ENCODE measurements at regions not wholly inside any gene's neighbourhood (a gene's known extent, or its start where the extent isn't known, plus 50 kb on each side); places are given as distances from the start of the nearest gene placed in this dataset.

DNA sequence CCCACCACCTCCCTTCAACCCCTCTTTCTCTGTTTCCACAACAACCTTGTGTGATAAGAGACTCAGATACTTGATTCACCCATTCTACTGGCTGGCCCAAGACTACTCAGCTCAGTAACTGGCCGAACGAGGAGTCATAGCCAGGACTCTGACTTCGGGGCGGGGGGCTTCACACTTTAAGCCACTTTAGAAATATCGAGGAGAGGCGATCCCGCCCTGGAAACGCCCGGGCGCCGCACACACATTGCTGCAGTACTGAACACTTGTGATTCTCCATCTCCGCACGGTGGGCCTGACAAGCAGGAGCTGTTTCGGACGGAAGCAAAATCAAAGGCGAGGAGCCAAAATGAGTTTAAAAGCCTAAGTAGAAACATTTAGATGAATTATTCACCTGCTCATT is 182.1 kb downstream of the NPHP4 start:
- Histone ChIP-seq H3K9ac (ENCODE audit: low read depth, low read length) (no peak overlapping the region), H3K4me1 (ENCODE audit: insufficient read depth, low read length) (no peaks in the 10 kb centered on the region), H3K27me3 (ENCODE audit: insufficient read depth, low read length, poor library complexity) (no peaks in the 10 kb centered on the region), H2AFZ (ENCODE audit: low read depth, low read length) (no peak overlapping the region), H3K9me3 (ENCODE audit: insufficient read depth, low read length, severe bottlenecking) (no peaks in the 10 kb centered on the region), H3K79me2 (ENCODE audit: insufficient read depth, low read length) (no peaks in the 10 kb centered on the region), H3K4me3 (ENCODE audit: low read depth in 1 of 2, low read length in 2 of 2) (no peak overlapping the region), H3K27ac (ENCODE audit: low read length) (no peak overlapping the region), H4K20me1 (ENCODE audit: insufficient read depth, low read length) (no peaks in the 10 kb centered on the region), H3K36me3 (ENCODE audit: insufficient read depth, low read length) (no peaks in the 10 kb centered on the region), H3K4me2 (ENCODE audit: insufficient read depth, low read length) (no peak overlapping the region)
- ATAC-seq (ENCODE audit: insufficient read depth, low read depth) (no peak), DNase-seq (no peak)
- TF ChIP-seq EZH2 (IDR thresholded peaks at IDR 0.05; ENCODE audit: borderline replicate concordance, low read depth, low read length, severe bottlenecking): no peak
- TF ChIP-seq, protein P1, sequence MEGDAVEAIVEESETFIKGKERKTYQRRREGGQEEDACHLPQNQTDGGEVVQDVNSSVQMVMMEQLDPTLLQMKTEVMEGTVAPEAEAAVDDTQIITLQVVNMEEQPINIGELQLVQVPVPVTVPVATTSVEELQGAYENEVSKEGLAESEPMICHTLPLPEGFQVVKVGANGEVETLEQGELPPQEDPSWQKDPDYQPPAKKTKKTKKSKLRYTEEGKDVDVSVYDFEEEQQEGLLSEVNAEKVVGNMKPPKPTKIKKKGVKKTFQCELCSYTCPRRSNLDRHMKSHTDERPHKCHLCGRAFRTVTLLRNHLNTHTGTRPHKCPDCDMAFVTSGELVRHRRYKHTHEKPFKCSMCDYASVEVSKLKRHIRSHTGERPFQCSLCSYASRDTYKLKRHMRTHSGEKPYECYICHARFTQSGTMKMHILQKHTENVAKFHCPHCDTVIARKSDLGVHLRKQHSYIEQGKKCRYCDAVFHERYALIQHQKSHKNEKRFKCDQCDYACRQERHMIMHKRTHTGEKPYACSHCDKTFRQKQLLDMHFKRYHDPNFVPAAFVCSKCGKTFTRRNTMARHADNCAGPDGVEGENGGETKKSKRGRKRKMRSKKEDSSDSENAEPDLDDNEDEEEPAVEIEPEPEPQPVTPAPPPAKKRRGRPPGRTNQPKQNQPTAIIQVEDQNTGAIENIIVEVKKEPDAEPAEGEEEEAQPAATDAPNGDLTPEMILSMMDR (IDR thresholded peaks at IDR 0.05; ENCODE audit: borderline replicate concordance, extremely low read depth, low read length, poor library complexity, severe bottlenecking): no peak

DNA sequence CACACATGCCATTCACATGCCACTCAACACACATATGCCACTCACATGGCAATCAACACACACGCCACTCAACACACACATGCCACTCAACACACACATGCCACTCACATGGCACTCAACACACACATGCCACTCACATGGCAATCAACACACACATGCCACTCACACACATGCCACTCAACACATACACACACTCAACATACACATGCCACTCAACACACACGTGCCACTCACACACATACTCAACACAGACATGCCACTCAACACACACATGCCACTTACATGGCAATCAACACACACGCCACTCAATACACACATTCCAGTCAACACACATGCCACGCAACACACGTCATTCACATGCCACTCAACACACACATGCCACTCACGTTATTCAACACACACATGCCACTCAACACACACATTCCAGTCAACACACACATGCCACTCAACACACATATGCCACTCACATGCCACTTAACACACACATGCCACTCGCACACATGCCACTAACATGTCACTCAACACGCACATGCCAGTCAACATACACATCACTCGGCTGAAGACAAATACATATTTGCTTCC is 182.9 kb downstream of the NPHP4 start:
- no peaks in the 10 kb centered on the region for H3K9me3 ChIP-seq (ENCODE audit: insufficient read depth, low read length, severe bottlenecking)
- H3K79me2 ChIP-seq (ENCODE audit: insufficient read depth, low read length): no peaks in the 10 kb centered on the region
- no peaks in the 10 kb centered on the region for H4K20me1 ChIP-seq (ENCODE audit: insufficient read depth, low read length)
- H3K4me3 ChIP-seq (ENCODE audit: low read depth in 1 of 2, low read length in 2 of 2): no peak overlapping the region
- no peak overlapping the region for H3K27ac ChIP-seq (ENCODE audit: low read length)
- no peak for TF ChIP-seq EZH2 (IDR thresholded peaks at IDR 0.05; ENCODE audit: borderline replicate concordance, low read depth, low read length, severe bottlenecking)
- TF ChIP-seq, protein P1 (IDR thresholded peaks at IDR 0.05; ENCODE audit: borderline replicate concordance, extremely low read depth, low read length, poor library complexity, severe bottlenecking): no peak
- no peaks in the 10 kb centered on the region for H3K4me1 ChIP-seq (ENCODE audit: insufficient read depth, low read length)
- DNase-seq (no peak), ATAC-seq (ENCODE audit: insufficient read depth, low read depth) (no peak)
- no peak overlapping the region for H2AFZ ChIP-seq (ENCODE audit: low read depth, low read length)
- H3K27me3 ChIP-seq (ENCODE audit: insufficient read depth, low read length, poor library complexity): no peaks in the 10 kb centered on the region
- H3K36me3 ChIP-seq (ENCODE audit: insufficient read depth, low read length): no peaks in the 10 kb centered on the region
- no peak overlapping the region for H3K9ac ChIP-seq (ENCODE audit: low read depth, low read length)
- no peak overlapping the region for H3K4me2 ChIP-seq (ENCODE audit: insufficient read depth, low read length)

- Histone ChIP-seq H3K9me3 (ENCODE audit: insufficient read depth, low read length, severe bottlenecking) (no peaks in the 10 kb centered on the region), H3K27ac (ENCODE audit: low read length) (no peak overlapping the region), H3K4me3 (ENCODE audit: low read depth in 1 of 2, low read length in 2 of 2) (no peak overlapping the region), H3K36me3 (ENCODE audit: insufficient read depth, low read length) (no peaks in the 10 kb centered on the region), H3K9ac (ENCODE audit: low read depth, low read length) (no peak overlapping the region), H3K4me2 (ENCODE audit: insufficient read depth, low read length) (no peak overlapping the region), H2AFZ (ENCODE audit: low read depth, low read length) (no peak overlapping the region), H3K79me2 (ENCODE audit: insufficient read depth, low read length) (no peaks in the 10 kb centered on the region), H3K4me1 (ENCODE audit: insufficient read depth, low read length) (no peaks in the 10 kb centered on the region), H3K27me3 (ENCODE audit: insufficient read depth, low read length, poor library complexity) (no peaks in the 10 kb centered on the region), H4K20me1 (ENCODE audit: insufficient read depth, low read length) (no peaks in the 10 kb centered on the region)
- no peak for ATAC-seq (ENCODE audit: insufficient read depth, low read depth)
- no peak for DNase-seq
- TF ChIP-seq EZH2 (IDR thresholded peaks at IDR 0.05; ENCODE audit: borderline replicate concordance, low read depth, low read length, severe bottlenecking): no peak
- TF ChIP-seq, protein P1 (IDR thresholded peaks at IDR 0.05; ENCODE audit: borderline replicate concordance, extremely low read depth, low read length, poor library complexity, severe bottlenecking): no peak
These were observed 188.4 kb downstream of the NPHP4 start for GRCh38 chr1:5803851-5804250.

GRCh38 chr1:5802606-5803005 is 189.6 kb downstream of the NPHP4 start:
- Histone ChIP-seq H3K36me3 (ENCODE audit: insufficient read depth, low read length) (no peaks in the 10 kb centered on the region), H4K20me1 (ENCODE audit: insufficient read depth, low read length) (no peaks in the 10 kb centered on the region), H3K9me3 (ENCODE audit: insufficient read depth, low read length, severe bottlenecking) (no peaks in the 10 kb centered on the region), H3K9ac (ENCODE audit: low read depth, low read length) (no peak overlapping the region), H2AFZ (ENCODE audit: low read depth, low read length) (no peak overlapping the region), H3K4me3 (ENCODE audit: low read depth in 1 of 2, low read length in 2 of 2) (no peak overlapping the region), H3K27ac (ENCODE audit: low read length) (no peak overlapping the region), H3K4me1 (ENCODE audit: insufficient read depth, low read length) (no peaks in the 10 kb centered on the region), H3K4me2 (ENCODE audit: insufficient read depth, low read length) (no peak overlapping the region), H3K27me3 (ENCODE audit: insufficient read depth, low read length, poor library complexity) (no peaks in the 10 kb centered on the region), H3K79me2 (ENCODE audit: insufficient read depth, low read length) (no peaks in the 10 kb centered on the region)
- ATAC-seq (ENCODE audit: insufficient read depth, low read depth): no peak
- no peak for TF ChIP-seq EZH2 (IDR thresholded peaks at IDR 0.05; ENCODE audit: borderline replicate concordance, low read depth, low read length, severe bottlenecking)
- TF ChIP-seq, protein P1 (IDR thresholded peaks at IDR 0.05; ENCODE audit: borderline replicate concordance, extremely low read depth, low read length, poor library complexity, severe bottlenecking): no peak
- no peak for DNase-seq
